Keratinocyte (primary cell): ENCODE measurements at regions not wholly inside any gene's neighbourhood (a gene's known extent, or its start where the extent isn't known, plus 50 kb on each side); places are given as distances from the start of the nearest gene placed in this dataset.

Source experiments
- CTCF ChIP-seq, 3 experiments: IDR thresholded peaks in 1 of 3; conservative IDR thresholded peaks in 1 of 3; optimal IDR thresholded peaks in 1 of 3; 2 replicates in 2 of 3; 3 replicates in 1 of 3; pipeline versions ENCODE3 to v1.5.1; 2011; ENCODE audit warnings: low read length in 3 of 3, mild to moderate bottlenecking in 3 of 3, moderate library complexity in 2 of 3, control low read depth in 1 of 3, inconsistent platforms in 1 of 3; ENCODE audit not compliant: insufficient read depth in 2 of 3; ENCODE audit errors: extremely low read depth in 1 of 3
- EZH2 ChIP-seq: IDR thresholded peaks from one replicate; pipeline ENCODE4 v1.6.1; 2012; ENCODE audit warnings: inconsistent platforms, mild to moderate bottlenecking, low read length, moderate library complexity

GRCh38 chr13:84487752-84488151 is 605.5 kb upstream of the SLITRK1 start:
- no peak for TF ChIP-seq CTCF (optimal IDR thresholded peaks at IDR 0.05 in 1 of 3, IDR thresholded peaks at IDR 0.05 in 1 of 3, conservative IDR thresholded peaks at IDR 0.05 in 1 of 3; ENCODE audit: extremely low read depth in 1 of 3, insufficient read depth in 2 of 3, low read length in 3 of 3)
- TF ChIP-seq EZH2: no peak
